SW480 (cell line): ENCODE measurements at regions not wholly inside any gene's neighbourhood (a gene's known extent, or its start where the extent isn't known, plus 50 kb on each side); places are given as distances from the start of the nearest gene placed in this dataset.

Source experiments
- DNase-seq: peaks from one replicate; pipeline ENCODE4 v3.0.0-alpha.2; 2016; ENCODE audit warnings: low spot score

DNA sequence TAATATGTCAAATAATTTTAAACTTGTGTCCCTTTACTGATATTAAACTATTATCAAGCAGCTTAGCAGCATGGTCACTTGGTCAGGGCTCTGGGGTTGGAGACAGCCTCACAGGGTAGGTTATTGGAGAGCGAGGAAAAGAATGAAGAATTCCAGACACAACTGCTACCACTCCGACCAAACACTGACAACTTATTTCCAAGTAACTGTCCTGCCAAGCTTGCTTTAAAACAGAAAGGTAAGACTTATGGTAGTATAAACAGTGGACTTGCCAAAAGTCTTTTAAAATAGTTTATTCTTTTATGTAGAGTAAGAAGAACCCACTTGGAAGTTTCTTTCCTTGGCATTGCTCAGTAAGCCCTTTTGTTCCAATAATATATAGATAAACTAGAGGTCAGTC, 364.1 kb downstream of the DEPDC1B start:
- no peak for DNase-seq

DNA sequence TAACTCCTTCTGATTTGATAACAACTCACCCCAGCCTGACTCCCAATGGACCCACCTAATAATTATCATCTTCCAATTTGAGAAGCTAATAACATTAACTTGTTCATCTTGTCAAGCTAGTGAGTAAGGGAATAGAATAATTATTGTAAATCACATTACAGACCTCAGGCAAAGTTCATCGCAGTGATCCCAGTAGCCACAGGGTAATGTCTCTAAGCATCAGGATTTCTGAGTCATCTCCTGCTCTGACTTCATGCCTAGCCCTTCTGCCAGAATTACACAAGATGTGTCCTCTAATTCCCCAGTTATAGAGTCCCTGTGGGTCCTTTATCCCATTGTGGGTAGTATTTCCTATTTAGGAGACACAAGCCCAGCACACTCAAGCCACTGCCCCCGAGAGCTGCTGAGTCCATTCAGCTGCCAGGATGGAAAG, 365.7 kb downstream of the DEPDC1B start:
- DNase-seq, result no peak

- DNase-seq, result no peak
Observed at GRCh38 chr5:60333005-60333571, 366.9 kb downstream of the DEPDC1B start.

- DNase-seq, result no peak
Observed at GRCh38 chr5:60332244-60333004, 367.5 kb downstream of the DEPDC1B start.

- DNase-seq, result no peak
Observed at GRCh38 chr5:60330236-60330635, 369.7 kb downstream of the DEPDC1B start.

GRCh38 chr5:60325870-60326269, 374.1 kb downstream of the DEPDC1B start:
- no peak for DNase-seq

- no peak for DNase-seq
Observed at GRCh38 chr5:60323596-60323995, 376.4 kb downstream of the DEPDC1B start.

GRCh38 chr5:60312098-60312497, 387.9 kb downstream of the DEPDC1B start:
- DNase-seq, result no peak

GRCh38 chr5:60299944-60300343, 400.0 kb downstream of the DEPDC1B start:
- no peak for DNase-seq

- DNase-seq, result no peak
Observed at GRCh38 chr5:60297658-60298057, 402.3 kb downstream of the DEPDC1B start.

- peak; percentile 30 for DNase-seq
Observed at GRCh38 chr5:60295423-60295822, 401.9 kb upstream of the PDE4D start.

GRCh38 chr5:60293518-60293917, 400.0 kb upstream of the PDE4D start:
- DNase-seq, result no peak

GRCh38 chr5:60287174-60287771, 393.7 kb upstream of the PDE4D start:
- DNase-seq, result peak; percentile 40

GRCh38 chr5:60285910-60286309, 392.4 kb upstream of the PDE4D start:
- DNase-seq, result no peak

DNA sequence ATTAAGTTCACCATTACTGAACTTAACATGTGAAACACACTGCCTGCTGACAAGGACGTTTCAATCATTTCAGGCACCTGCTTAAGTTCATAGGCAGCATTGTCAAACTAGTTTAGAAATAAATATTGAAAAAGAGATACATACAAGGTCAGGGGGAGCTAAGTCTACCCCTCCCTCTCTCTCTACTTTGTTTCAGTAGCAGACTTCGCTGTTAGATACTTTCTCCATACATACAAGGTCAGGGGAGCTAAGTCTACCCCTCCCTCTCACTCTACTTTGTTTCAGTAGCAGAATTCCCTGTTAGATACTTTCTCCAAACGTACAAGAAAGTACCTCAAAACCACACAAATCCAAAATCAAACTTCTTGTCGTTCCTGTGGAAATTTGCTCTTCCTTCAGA, 387.4 kb upstream of the PDE4D start:
- no peak for DNase-seq

DNA sequence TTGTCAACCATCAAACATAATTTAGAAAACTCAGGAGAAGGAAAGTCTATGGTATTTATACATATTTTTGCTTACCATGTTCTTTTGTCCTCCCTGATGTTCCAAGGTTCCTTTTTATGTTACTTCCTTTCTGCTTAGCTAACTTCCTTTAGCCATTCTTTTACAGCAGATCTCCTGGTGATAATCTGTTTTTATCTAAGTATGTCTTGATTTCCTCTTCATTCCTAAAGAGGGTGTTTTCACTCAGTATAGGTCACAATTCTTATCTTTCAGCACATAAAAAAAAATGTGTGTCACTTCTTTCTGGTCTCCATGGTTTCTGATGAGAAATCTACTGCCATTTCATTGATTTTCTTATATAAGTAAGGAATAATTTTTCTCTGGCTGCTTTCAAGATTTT, 384.4 kb upstream of the PDE4D start:
- no peak for DNase-seq

GRCh38 chr5:60274747-60275146, 381.2 kb upstream of the PDE4D start:
- DNase-seq, result no peak

- DNase-seq, result no peak
Observed at GRCh38 chr5:60271517-60271916, 378.0 kb upstream of the PDE4D start.

GRCh38 chr5:60267907-60268306, 374.4 kb upstream of the PDE4D start:
- no peak for DNase-seq

GRCh38 chr5:60263346-60263745, 369.8 kb upstream of the PDE4D start:
- no peak for DNase-seq

- no peak for DNase-seq
Observed at GRCh38 chr5:60262576-60263295, 369.2 kb upstream of the PDE4D start.

DNA sequence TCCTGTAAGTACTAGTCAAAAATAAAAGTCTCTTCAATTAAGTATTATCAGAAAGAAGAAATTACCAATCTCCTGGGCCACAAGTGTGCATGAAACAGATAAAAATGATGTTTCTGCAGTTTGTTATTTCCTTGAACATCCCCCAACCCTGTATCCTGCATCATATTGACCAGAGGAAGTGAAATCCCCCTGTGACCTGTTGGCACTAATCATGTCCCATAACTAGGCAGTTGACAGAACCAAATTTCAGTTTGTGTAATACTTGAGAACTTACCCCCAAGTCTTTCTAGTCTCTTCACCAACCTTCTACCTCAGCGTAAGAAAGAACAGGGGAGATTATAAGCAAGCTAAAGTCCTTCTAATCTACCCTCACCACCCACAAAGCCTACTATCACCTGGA, 368.2 kb upstream of the PDE4D start:
- no peak for DNase-seq

GRCh38 chr5:60260658-60261057, 367.1 kb upstream of the PDE4D start:
- no peak for DNase-seq
